Adrenal gland (tissue), 5 donors: ENCODE measurements at regions not wholly inside any gene's neighbourhood (a gene's known extent, or its start where the extent isn't known, plus 50 kb on each side); places are given as distances from the start of the nearest gene placed in this dataset.

ENCODE experiments used
- CTCF ChIP-seq, 6 experiments: fragments of 450-650 bp in 4 of 6; fragments of 200-600 bp in 2 of 6; sonication (generic) in 1 of 6; IDR thresholded peaks; 1 replicate in 5 of 6; 2 replicates in 1 of 6; pipeline versions ENCODE4 v1.5.1 to v1.8.0; 2016 to 2021; ENCODE audit warnings: antibody characterized with exemption in 6 of 6, mild to moderate bottlenecking in 2 of 6, moderate library complexity in 1 of 6
- POLR2A ChIP-seq, 2 donors: fragments of 450-650 bp; IDR thresholded peaks; one replicate each; pipeline ENCODE4 v1.6.1; 2017; ENCODE audit warnings: antibody characterized with exemption in 2 of 2, mild to moderate bottlenecking in 2 of 2, moderate library complexity in 1 of 2
- donor health status: DM: no; HTN: no; CAD: no.

GRCh38 chr17:71055128-71055527 lies 885.8 kb downstream of the KCNJ2 start:
- TF ChIP-seq CTCF (IDR thresholded peaks at IDR 0.05) = no peak
- no peak for TF ChIP-seq POLR2A (IDR thresholded peaks at IDR 0.05)
